HG02759 (cell line): ENCODE measurements at regions not wholly inside any gene's neighbourhood (a gene's known extent, or its start where the extent isn't known, plus 50 kb on each side); places are given as distances from the start of the nearest gene placed in this dataset.

Experiments
- ATAC-seq: cut with Tn5 transposase; IDR thresholded peaks from one replicate; pipeline ENCODE4 v1.9.1; 2021; ENCODE audit warnings: mild to moderate bottlenecking, moderate library complexity; ENCODE audit not compliant: unreplicated experiment

DNA sequence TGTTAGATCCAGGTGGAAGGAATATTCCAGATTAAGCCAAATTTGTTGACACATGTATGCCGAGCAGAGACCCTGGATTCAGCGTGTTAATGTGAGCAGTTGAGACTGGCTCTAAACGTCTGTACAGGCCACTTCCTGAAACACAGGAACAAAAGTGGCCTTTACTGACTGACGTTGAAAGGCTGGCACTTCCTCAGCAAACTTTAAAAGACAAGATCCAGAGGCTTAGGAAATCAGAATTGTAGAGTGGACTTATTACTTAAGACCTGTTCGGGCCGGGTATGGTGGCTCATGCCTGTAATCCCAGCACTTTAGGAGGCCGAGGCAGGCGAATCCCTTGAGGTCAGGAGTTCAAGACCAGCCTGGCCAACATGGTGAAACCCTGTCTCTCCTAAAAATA is 125.7 kb upstream of the ARID1B start:
- ATAC-seq: no peak

GRCh38 chr6:156650896-156651390 is 126.2 kb upstream of the ARID1B start:
- ATAC-seq: no peak

- no peak for ATAC-seq
Observed at GRCh38 chr6:156648616-156649015, 128.6 kb upstream of the ARID1B start.

GRCh38 chr6:156647991-156648390 is 129.2 kb upstream of the ARID1B start:
- ATAC-seq: no peak

- ATAC-seq: no peak
Observed at GRCh38 chr6:156647140-156647784, 129.9 kb upstream of the ARID1B start.

DNA sequence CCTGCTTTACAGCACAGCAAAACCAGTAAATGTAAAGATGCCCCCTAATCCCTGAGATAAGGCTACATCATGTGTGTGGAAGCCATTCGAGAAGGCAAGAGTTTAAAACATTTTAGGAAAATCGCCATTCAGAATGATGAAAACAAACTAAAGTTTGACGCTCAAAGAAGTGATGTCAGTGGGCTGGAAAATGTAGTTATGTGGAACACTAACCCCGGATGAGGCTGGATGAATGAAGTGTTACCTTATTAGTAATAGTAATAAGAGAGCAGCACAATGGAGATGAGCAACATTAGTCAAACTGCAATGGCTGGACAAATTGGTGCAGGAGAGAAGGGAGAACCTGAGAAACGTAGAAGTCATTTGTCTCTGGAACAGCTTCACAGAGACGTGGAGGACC is 130.7 kb upstream of the ARID1B start:
- ATAC-seq: no peak

DNA sequence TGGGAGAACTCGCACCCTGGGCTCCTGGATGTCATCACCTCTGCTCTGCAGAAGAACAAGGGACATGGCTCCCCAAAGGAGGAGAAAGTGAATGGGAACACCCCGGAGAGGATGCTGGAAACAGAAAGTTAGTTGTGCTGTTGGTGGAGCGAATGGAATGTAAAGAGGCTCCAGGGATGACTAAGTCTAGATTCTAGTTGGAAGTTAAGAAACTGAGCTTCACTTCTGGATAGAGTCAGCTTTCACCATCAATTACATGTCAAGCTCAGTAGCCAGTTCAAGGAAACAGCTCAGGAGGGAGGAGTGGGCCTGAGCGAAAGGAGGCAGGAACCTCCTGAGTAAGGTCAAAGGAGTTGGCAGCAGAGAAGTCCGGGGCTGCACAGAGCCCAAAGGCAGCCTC is 132.1 kb upstream of the ARID1B start:
- no peak for ATAC-seq

- ATAC-seq: no peak
Observed at GRCh38 chr6:156639009-156639721, 138.0 kb upstream of the ARID1B start.

DNA sequence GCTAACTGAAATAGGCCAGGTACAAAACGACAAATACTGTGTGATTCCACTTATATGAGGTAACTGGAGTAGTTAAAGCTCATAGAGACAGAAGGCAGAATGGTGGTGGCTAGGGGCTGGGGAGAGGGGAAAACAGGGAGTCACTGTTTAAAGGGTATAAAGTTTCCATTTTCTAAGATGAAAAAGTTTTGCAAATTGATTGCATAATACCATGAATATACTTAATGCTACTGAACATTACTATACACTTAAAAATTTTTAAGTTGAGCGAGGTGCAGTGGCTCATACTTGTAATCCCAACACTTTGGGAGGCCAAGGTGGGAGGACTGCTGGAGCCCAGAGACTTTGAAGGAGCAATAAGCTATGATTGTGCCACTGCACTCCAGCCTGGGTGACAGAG is 138.6 kb upstream of the ARID1B start:
- ATAC-seq: no peak

DNA sequence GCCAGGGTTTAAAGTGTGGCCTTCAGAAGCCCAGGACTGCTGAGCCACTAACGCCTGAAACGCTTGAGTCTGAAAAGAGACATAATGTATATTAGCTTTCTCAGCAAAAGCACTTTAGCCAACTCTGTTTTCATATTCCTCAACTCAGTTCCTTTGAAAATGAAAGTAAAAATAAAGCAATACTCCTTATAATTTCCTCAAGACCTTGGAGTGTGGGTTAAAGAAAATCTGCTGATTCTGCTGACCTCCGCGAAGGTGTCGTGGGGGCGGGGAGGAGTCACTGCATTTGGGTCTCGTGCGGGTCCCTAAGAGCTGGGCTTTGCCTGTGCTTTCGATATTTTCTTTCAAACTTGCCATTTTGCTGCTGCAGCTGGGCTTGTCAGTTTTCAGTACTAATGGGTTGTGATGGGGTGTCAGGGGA is 142.2 kb upstream of the ARID1B start:
- ATAC-seq: no peak

GRCh38 chr6:156634048-156634447 is 143.1 kb upstream of the ARID1B start:
- no peak for ATAC-seq

GRCh38 chr6:156633291-156633690 is 143.9 kb upstream of the ARID1B start:
- ATAC-seq: no peak

- ATAC-seq: no peak
Observed at GRCh38 chr6:156630613-156631302, 146.4 kb upstream of the ARID1B start.

- no peak for ATAC-seq
Observed at GRCh38 chr6:156628805-156629204, 148.4 kb upstream of the ARID1B start.

- ATAC-seq: no peak
Observed at GRCh38 chr6:156627524-156627923, 149.7 kb upstream of the ARID1B start.

- no peak for ATAC-seq
Observed at GRCh38 chr6:156622185-156622584, 155.0 kb upstream of the ARID1B start.

DNA sequence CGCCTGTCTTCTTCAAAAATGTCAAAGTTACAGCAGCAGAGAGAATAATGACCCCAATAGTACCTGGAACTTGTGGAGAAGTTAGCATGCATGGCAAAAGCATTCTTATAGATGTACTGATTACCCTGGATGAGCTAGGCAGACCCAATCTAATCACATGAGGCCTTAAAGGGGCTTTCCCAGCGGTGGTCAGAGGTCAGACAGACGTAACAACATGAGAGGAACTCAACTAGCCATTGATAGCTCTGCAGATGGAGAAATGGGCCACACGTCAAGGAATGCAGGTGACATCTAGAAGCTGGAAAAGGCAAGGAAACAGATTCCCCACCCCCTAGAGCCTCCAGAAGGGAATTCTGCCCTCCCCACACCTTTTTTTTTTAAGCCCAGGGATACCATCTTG is 156.8 kb upstream of the ARID1B start:
- ATAC-seq: no peak

- ATAC-seq: no peak
Observed at GRCh38 chr6:156618600-156619205, 158.5 kb upstream of the ARID1B start.

DNA sequence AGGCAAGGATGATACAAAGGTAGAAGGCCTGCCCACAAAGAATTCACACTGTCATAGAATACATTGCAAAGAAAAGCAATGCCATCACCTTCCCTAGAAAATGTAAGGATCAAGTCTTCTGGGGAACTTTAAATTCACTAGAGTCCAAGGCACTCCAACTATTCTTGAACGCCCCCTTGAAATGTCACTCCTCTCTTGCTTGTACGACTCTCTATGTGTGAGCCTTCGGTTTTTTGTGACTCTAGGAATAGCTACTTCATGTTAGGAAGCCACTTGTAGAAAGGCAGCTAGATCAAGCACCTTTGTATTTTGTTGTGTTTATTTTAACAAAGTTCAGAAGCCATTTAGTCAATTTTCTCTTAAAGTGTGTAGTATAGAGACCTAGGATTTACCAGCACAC is 159.2 kb upstream of the ARID1B start:
- ATAC-seq: no peak

DNA sequence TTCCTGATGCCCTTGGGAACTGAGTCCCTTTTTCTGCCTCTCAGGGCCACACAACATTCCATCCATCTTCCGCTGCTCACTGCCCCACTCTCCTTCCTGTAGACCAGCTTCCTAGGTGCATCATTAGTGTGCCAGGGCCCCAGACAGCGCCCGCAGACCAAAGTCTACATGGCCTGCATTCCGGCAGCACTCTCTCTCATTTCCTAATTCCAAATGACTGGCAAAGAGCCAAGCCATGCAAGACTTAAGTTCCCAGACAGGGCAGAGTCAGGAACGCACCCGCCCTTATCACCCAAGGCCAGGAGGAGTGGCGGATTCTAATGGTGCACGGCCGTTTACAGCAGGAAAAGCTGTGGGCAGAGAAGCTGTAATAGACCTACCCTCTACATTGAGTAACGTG is 159.8 kb upstream of the ARID1B start:
- no peak for ATAC-seq

DNA sequence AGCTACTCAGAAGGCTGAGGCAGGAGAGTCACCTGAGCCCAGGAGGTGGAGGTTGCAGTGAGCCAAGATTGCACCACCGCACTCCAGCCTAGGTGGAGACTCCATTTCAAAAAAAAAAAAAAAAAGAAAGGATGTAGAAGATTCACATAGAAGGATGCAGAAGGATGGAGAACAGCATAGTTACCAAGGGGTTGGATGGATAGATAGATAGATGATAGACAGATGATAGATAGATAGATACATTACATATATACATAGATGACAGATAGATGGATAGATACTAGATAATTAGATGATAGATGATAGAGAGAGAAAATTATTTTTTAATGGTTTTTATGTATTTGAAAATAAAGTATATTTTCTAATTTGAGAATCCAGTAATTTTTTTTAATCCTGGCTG is 160.7 kb upstream of the ARID1B start:
- no peak for ATAC-seq

DNA sequence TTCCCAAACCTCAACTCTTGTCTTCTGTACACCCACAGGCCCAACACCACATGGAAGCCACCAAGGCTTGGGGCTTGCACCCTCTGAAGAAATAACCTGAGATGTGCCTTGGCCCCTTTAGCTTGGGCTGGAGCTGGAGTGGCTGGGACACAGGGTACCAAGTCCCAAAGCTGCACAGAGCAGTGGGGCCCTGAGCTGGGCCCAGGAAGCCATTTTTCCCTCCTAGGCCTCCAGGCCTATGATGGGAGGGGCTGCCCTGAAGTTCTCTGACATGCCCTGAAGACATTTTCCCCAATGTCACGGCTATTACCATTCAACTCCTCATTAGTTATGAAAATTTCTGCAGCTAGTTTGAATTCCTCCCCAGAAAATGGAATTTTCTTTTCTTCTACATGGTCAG is 163.2 kb upstream of the ARID1B start:
- no peak for ATAC-seq
